Jurkat, Clone E6-1 (cell line): ENCODE measurements at regions not wholly inside any gene's neighbourhood (a gene's known extent, or its start where the extent isn't known, plus 50 kb on each side); places are given as distances from the start of the nearest gene placed in this dataset.
A peak's percentile ranks its signal among the peaks of the same experiment; 100 is the strongest.
"Not testable (repeated sequence)": the region's sequence is repeated elsewhere in the genome, so short reads cannot be mapped to it uniquely, and the experiment has no call there.

Experiments
- DNase-seq: peaks from one replicate; pipeline ENCODE4 v3.0.0-alpha.2; 2011; ENCODE audit warnings: low read depth, low spot score
- H3K4me3 ChIP-seq: 2 replicates; pipeline ENCODE4 v1.5.1; 2011; ENCODE audit warnings: mild to moderate bottlenecking, low read length, control low read depth, moderate library complexity

GRCh38 chr10:60534761-60535389 lies 145.2 kb upstream of the ANK3 start:
- no peak for DNase-seq
- H3K4me3 ChIP-seq, result no peak overlapping the region

DNA sequence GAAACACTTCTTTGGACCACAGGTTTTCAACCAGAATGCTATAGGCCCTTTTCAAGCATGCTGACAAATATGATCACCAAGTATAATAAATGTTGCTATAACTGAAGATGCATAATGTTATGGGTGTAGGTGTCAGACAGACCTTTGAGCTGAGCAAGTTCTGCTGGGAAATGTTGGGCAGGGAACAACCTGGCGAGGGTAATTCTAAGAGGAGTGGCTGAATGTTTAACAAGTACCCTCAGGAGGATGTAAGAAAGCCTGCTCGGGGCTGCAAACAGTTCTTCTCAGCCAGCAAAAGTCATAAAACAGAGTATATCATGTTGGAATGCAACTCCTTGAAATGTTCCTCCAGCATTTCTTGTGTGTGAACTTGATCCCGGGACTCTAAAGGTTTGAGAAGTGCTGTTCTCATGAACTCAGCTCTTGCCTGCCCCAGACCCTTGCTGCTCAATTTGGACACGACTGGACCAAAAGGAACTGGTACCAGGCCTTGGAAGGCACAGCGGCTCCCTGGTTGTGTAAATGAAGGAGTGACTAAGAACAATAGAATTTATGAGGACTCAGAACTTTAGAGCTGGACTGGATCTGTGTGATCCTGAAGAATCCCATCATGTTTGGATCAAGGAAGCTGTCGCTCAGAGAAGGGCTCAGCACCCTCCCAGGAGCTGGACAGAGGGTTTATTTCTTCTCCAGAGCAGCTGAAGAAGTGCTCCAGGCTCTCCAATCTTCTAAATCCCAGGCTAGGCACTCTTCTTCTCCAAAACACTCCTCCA lies 143.2 kb upstream of the ANK3 start:
- no peak for DNase-seq
- H3K4me3 ChIP-seq, result no peak overlapping the region

- DNase-seq, result no peak
- no peak overlapping the region for H3K4me3 ChIP-seq
These were observed 141.3 kb upstream of the ANK3 start for GRCh38 chr10:60531006-60531405.

DNA sequence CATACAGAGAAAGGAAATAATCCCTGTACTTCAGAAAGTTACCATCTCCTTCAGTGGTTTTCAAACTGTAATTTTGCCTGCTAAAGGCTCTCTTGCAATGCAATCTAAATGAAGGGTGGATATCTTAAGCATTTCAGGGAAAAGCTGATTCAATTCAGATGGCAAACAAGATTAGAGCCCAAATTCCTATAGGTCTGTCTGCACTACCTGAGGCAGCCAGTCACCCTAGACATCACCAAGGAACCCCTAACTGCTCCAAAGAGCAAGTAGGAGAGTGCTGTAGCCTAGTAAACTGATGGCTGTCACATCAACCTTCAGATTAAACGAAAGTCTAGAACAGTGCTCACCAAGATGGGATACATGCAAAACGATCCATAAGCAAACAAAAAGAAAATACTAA lies 138.0 kb upstream of the ANK3 start:
- no peak for DNase-seq
- H3K4me3 ChIP-seq, result no peak overlapping the region

- H3K4me3 ChIP-seq, result no peak overlapping the region
- no peak for DNase-seq
These were observed 136.3 kb upstream of the ANK3 start for GRCh38 chr10:60525716-60526585.

DNA sequence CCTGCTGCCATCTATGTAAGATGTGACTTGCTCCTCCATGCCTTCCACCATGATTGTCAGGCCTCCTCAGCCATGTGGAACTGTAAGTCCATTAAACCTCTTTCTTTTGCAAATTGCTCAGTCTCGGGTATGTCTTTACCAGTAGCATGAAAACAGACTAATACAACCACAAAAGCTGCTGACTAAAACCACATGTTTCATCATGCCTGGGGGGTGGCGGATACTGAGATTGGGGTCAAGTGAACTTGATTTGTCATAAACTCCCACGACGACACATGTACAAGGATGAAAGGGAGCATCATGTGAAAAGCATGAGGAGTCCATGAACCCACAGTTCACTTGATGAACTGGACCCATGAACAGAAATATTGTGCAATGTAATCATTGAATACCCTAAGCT lies 134.9 kb upstream of the ANK3 start:
- no peak for DNase-seq
- H3K4me3 ChIP-seq, result no peak overlapping the region

DNA sequence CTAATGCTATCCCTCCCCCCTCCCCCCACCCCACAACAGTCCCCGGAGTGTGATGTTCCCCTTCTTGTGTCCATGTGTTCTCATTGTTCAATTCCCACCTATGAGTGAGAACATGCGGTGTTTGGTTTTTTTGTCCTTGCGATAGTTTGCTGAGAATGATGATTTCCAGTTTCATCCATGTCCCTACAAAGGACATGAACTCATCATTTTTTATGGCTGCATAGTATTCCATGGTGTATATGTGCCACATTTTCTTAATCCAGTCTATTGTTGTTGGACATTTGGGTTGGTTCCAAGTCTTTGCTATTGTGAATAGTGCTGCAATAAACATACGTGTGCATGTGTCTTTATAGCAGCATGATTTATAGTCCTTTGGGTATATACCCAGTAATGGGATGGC lies 133.7 kb upstream of the ANK3 start:
- not testable (repeated sequence) for H3K4me3 ChIP-seq, DNase-seq

- H3K4me3 ChIP-seq, result no peak overlapping the region
- DNase-seq, result no peak
These were observed 132.9 kb upstream of the ANK3 start for GRCh38 chr10:60522617-60523016.

- no peak overlapping the region for H3K4me3 ChIP-seq
- peak; percentile 11 for DNase-seq
These were observed 132.3 kb upstream of the ANK3 start for GRCh38 chr10:60521974-60522405.

- no peak overlapping the region for H3K4me3 ChIP-seq
- no peak for DNase-seq
These were observed 129.1 kb upstream of the ANK3 start for GRCh38 chr10:60518745-60519144.

DNA sequence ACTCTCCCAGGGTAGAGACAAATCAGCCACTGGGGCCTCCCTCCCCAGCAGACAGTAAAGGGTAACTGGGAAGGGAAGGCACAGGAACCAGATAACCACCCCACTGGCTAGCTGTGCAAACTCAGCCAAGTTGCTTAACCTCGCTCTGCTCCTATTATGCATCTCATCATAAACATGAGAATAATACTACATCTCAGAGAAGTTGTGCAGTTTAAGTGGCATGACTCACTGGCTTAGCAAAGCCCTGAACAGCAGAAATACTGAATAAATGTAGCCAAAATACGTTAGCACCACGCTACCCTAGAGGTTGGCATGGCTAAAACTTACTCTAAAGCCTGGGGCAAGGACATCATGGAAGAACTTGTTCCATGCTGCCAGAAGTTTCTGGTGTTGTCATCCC lies 128.1 kb upstream of the ANK3 start:
- no peak overlapping the region for H3K4me3 ChIP-seq
- DNase-seq, result no peak

GRCh38 chr10:60513281-60513680 lies 123.6 kb upstream of the ANK3 start:
- H3K4me3 ChIP-seq, result no peak overlapping the region
- DNase-seq, result no peak

GRCh38 chr10:60511477-60512229 lies 122.0 kb upstream of the ANK3 start:
- H3K4me3 ChIP-seq, result no peak overlapping the region
- no peak for DNase-seq

GRCh38 chr10:60508831-60509230 lies 119.2 kb upstream of the ANK3 start:
- no peak overlapping the region for H3K4me3 ChIP-seq
- DNase-seq, result no peak

DNA sequence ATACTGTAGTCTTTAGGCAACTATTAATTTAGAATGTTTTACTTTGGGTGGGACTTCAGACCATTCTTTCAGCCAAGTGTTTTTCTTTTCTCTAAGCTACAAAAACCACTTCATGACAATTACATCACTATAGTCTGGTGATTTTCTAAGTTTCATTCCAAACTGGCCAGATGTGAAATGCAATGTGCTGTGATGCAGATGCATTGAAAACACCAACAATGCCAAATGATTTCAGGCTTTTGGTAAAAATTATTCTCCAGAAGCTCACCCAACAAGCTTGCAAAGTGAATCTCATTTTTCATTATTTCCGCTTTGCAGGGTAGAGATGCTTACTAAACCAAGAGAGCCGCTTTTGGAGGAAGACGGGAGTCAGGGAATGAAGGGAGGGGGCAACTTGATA lies 118.4 kb upstream of the ANK3 start:
- no peak for DNase-seq
- no peak overlapping the region for H3K4me3 ChIP-seq

DNA sequence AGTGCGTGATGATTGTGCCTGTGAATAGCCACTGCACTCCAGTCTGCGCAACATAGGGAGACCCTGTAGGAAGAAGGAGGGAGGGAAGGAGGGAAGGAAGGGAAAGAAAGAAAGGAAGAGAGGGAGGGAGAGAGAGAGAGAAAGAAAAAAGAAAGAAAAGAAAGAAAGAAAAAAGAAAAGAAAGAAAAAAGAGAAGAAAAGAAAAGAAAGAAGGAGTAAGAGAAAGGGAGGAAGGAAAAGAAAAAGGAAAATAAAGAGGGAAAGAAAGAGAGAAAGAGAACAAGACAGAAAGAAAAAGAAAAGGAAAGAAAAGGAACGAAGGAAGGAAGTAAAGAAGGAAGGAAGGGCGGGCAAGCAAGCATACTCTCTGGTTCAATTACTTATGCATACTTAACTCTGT lies 112.9 kb upstream of the ANK3 start:
- no peak for DNase-seq
- H3K4me3 ChIP-seq, result no peak overlapping the region

- no peak overlapping the region for H3K4me3 ChIP-seq
- no peak for DNase-seq
These were observed 109.3 kb upstream of the ANK3 start for GRCh38 chr10:60498985-60499384.

DNA sequence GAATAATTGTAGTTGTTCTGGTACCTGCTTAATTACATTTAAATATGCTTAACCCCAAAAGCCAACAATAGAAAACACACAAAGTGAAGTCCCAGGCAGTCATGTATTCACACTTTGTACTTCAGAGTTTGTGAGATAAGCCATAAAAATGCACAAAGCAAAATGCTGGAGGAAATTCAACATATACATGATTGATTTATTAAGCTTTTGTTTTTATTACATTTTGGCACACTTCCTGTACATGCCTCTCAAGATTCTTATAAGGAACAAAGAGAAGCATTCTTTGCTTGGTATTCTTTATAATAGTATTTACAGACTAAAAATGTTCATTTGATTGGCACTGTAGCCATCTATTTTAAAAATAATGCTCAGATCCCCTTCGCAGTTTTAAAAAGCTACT lies 107.7 kb upstream of the ANK3 start:
- H3K4me3 ChIP-seq, result no peak overlapping the region
- no peak for DNase-seq

GRCh38 chr10:60496181-60496580 lies 106.5 kb upstream of the ANK3 start:
- no peak for DNase-seq
- H3K4me3 ChIP-seq, result no peak overlapping the region
